Panc1 (cell line): ENCODE measurements at regions not wholly inside any gene's neighbourhood (a gene's known extent, or its start where the extent isn't known, plus 50 kb on each side); places are given as distances from the start of the nearest gene placed in this dataset.

Source experiments
- ATAC-seq: fragments of 200-7000 bp; cut with Tn5 transposase; 2 replicates; pipeline ENCODE4 v1.9.1; 2020; ENCODE audit warnings: mild to moderate bottlenecking, moderate library complexity
- BruUV-seq: library from RNA; stranded (reverse); fragments of 400-500 nt; replicated peaks from 2 replicates; lab custom pipeline; 2021; lab: Mats Ljungman, UMichigan
- CTCF ChIA-PET: fragments of 300-600 bp; sonication (Branson Sonifier 250); formaldehyde crosslinking; loops from one replicate; lab custom pipeline; 2022; ENCODE audit warnings: antibody characterized with exemption; lab: Charles Lee
- POLR2A ChIA-PET: fragments of 300-600 bp; sonication (Branson Sonifier 250); formaldehyde crosslinking; loops from one replicate; lab custom pipeline; 2022; ENCODE audit warnings: antibody characterized with exemption; lab: Charles Lee
- DNase-seq: peaks from one replicate; pipeline ENCODE4 v3.0.0-alpha.2; 2010; ENCODE audit warnings: low read depth, low spot score
- H3K27ac ChIP-seq: 2 replicates; pipeline ENCODE4 v1.5.1; 2011; ENCODE audit warnings: mild to moderate bottlenecking, low read length, inconsistent platforms
- H3K27me3 ChIP-seq: fragments of 200-500 bp; sonication (Bioruptor generic); 2 replicates; pipeline ENCODE4 v1.6.0; 2014; ENCODE audit warnings: low read length, inconsistent platforms; ENCODE audit not compliant: control insufficient read depth, insufficient read depth
- H3K36me3 ChIP-seq: fragments of 200-500 bp; sonication (Bioruptor generic); 2 replicates; pipeline ENCODE4 v1.5.1; 2014; ENCODE audit warnings: inconsistent platforms, mild to moderate bottlenecking, low read length, moderate library complexity; ENCODE audit not compliant: control insufficient read depth, insufficient read depth
- H3K4me1 ChIP-seq: 2 replicates; pipeline ENCODE4 v1.5.1; 2011; ENCODE audit warnings: inconsistent platforms, mild to moderate bottlenecking, low read length, moderate library complexity; ENCODE audit not compliant: control insufficient read depth, insufficient read depth
- H3K4me3 ChIP-seq, 2 experiments: 2 replicates each; pipeline ENCODE4 v1.5.1; 2011 to 2012; ENCODE audit warnings: low read depth in 2 of 2, low read length in 2 of 2, mild to moderate bottlenecking in 2 of 2, inconsistent platforms in 1 of 2, moderate library complexity in 1 of 2
- H3K9me3 ChIP-seq: fragments of 200-500 bp; sonication (Bioruptor generic); 2 replicates; pipeline ENCODE4 v1.5.1; 2014; ENCODE audit warnings: low read depth, mild to moderate bottlenecking, inconsistent platforms, low read length, moderate library complexity; ENCODE audit not compliant: control insufficient read depth, insufficient read depth
- CTCF ChIP-seq: fragments of 450-650 bp; IDR thresholded peaks from 2 replicates; pipeline ENCODE4 v1.5.1; 2017; ENCODE audit warnings: mild to moderate bottlenecking
- POLR2AphosphoS5 ChIP-seq: IDR thresholded peaks from 2 replicates; pipeline ENCODE4 v1.6.1; 2012; ENCODE audit warnings: mild to moderate bottlenecking, low read depth, low read length, moderate library complexity
- REST ChIP-seq, 2 experiments: IDR thresholded peaks; 2 replicates each; pipeline ENCODE4 v1.6.1; 2011 to 2012; ENCODE audit warnings: low read depth in 2 of 2, control low read depth in 1 of 2, low read length in 1 of 2, mild to moderate bottlenecking in 1 of 2, moderate library complexity in 1 of 2; ENCODE audit not compliant: insufficient read depth in 1 of 2
- SIN3A ChIP-seq: IDR thresholded peaks from 2 replicates; pipeline ENCODE4 v1.6.1; 2012; ENCODE audit warnings: low read depth, mild to moderate bottlenecking, low read length, moderate library complexity, borderline replicate concordance; ENCODE audit not compliant: insufficient read depth
- TCF7L2 ChIP-seq: IDR thresholded peaks from 2 replicates; pipeline ENCODE4 v1.6.1; 2011; ENCODE audit warnings: mild to moderate bottlenecking, low read depth, low read length, inconsistent platforms
- in situ Hi-C: cut with HindIII; loops from 2 replicates; pipeline ENCODE4 v1.10.0; 2016; ENCODE audit warnings: low sequenced_read_pairs, low pct_unique_long_range_greater_than_20kb
- intact Hi-C: fragments of 100-400 bp; cut with micrococcal nuclease; formaldehyde crosslinking; loops from one replicate; pipeline ENCODE4 v1.10.0; 2022; ENCODE audit not compliant: unreplicated experiment

- ChIA-PET CTCF (no interaction called here), POLR2A (interaction anchor here (0.6 kb wide), 1 partner anchor 23 kb away, joined by 5 read pairs; no protein-coding TSS in a partner anchor)
- H3K9me3 ChIP-seq = no peaks in the 10 kb centered on the region
- TF ChIP-seq TCF7L2 (no peak), SIN3A (no peak), CTCF (no peak), POLR2AphosphoS5 (no peak), REST (IDR thresholded peaks at IDR 0.05; ENCODE audit: insufficient read depth in 1 of 2, low read depth in 2 of 2, low read length in 1 of 2) (no peak)
- H3K4me1 ChIP-seq = no peaks in the 10 kb centered on the region
- H3K36me3 ChIP-seq = no peaks in the 10 kb centered on the region
- no peaks in the 10 kb centered on the region for H3K27me3 ChIP-seq
- no peak overlapping the region for H3K4me3 ChIP-seq
- no peak overlapping the region for H3K27ac ChIP-seq
- intact Hi-C loops = no loop called here
- DNase-seq (no peak), ATAC-seq (no peak)
- BruUV-seq = no TSS peak
- in situ Hi-C loops = no loop called here
Measured at GRCh38 chr3:21909096-21909495, 158.1 kb upstream of the ZNF385D start.

- ChIA-PET POLR2A (no interaction called here), CTCF (no interaction called here)
- no peak for DNase-seq
- Histone ChIP-seq H3K4me1 (no peaks in the 10 kb centered on the region), H3K27me3 (no peaks in the 10 kb centered on the region), H3K27ac (no peak overlapping the region), H3K4me3 (no peak overlapping the region), H3K36me3 (no peaks in the 10 kb centered on the region), H3K9me3 (no peaks in the 10 kb centered on the region)
- no peak for ATAC-seq
- in situ Hi-C loops = no loop called here
- intact Hi-C loops = no loop called here
- TF ChIP-seq SIN3A (no peak), REST (IDR thresholded peaks at IDR 0.05; ENCODE audit: insufficient read depth in 1 of 2, low read depth in 2 of 2, low read length in 1 of 2) (no peak), TCF7L2 (no peak), CTCF (no peak), POLR2AphosphoS5 (no peak)
- BruUV-seq = no TSS peak
Measured at GRCh38 chr3:21912711-21913110, 161.7 kb upstream of the ZNF385D start.
